ENCODE measurements at regions not wholly inside any gene's neighbourhood (a gene's known extent, or its start where the extent isn't known, plus 50 kb on each side); places are given as distances from the start of the nearest gene placed in this dataset.

GRCh38 chr2:222040333-222040732 is 258.5 kb downstream of the PAX3 start:
- intact Hi-C loops (cut with DNase I): no loop called here
- Histone ChIP-seq H3K27ac (no peak overlapping the region), H3K27me3 (peaks cover 0 to 18% (median 0%) of the 10 kb centered on the region in 4 donors), H3K9me3 (no peaks in the 10 kb centered on the region), H3K36me3 (no peaks in the 10 kb centered on the region), H3K4me3 (no peak overlapping the region), H3K4me1 (peaks cover 0 to 6% (median 0%) of the 10 kb centered on the region in 3 donors)
- DNase-seq: no peak
- TF ChIP-seq CTCF (IDR thresholded peaks at IDR 0.05): no peak
- WGBS, 2 donors: 83% methylated on average over 2 of the region's 2 CpGs

- intact Hi-C loops (cut with DNase I): no loop called here
- Histone ChIP-seq H3K36me3 (no peaks in the 10 kb centered on the region), H3K4me1 (peaks cover 0 to 6% (median 0%) of the 10 kb centered on the region in 3 donors), H3K27ac (no peak overlapping the region), H3K27me3 (peaks cover 0 to 16% (median 0%) of the 10 kb centered on the region in 4 donors), H3K4me3 (no peak overlapping the region), H3K9me3 (no peaks in the 10 kb centered on the region)
- WGBS, 2 donors: 70 to 72% methylated on average over 3 of the region's 3 CpGs
- TF ChIP-seq CTCF (IDR thresholded peaks at IDR 0.05) (no peak), POLR2A (IDR thresholded peaks at IDR 0.05) (no peak)
- no peak for DNase-seq
Measured at GRCh38 chr2:222039821-222040220, 259.0 kb downstream of the PAX3 start.

- Histone ChIP-seq H3K27me3 (peaks cover 0 to 10% (median 0%) of the 10 kb centered on the region in 4 donors), H3K4me3 (no peak overlapping the region), H3K36me3 (no peaks in the 10 kb centered on the region), H3K27ac (no peak overlapping the region), H3K9me3 (no peaks in the 10 kb centered on the region), H3K4me1 (peaks cover 0 to 6% (median 0%) of the 10 kb centered on the region in 3 donors)
- intact Hi-C loops (cut with DNase I): no loop called here
- DNase-seq: no peak
- TF ChIP-seq POLR2A (IDR thresholded peaks at IDR 0.05) (no peak), CTCF (IDR thresholded peaks at IDR 0.05) (peak in 3 of 6 experiments; percentile 20 to 45 (median 24))
- 30 to 34% methylated on average over 4 of the region's 4 CpGs for WGBS, 2 donors
Measured at GRCh38 chr2:222038067-222038802, 260.6 kb downstream of the PAX3 start.

GRCh38 chr2:222037211-222037610 is 261.6 kb downstream of the PAX3 start:
- Histone ChIP-seq H3K27me3 (peaks cover 0 to 10% (median 0%) of the 10 kb centered on the region in 4 donors), H3K4me1 (peaks cover 0 to 6% (median 0%) of the 10 kb centered on the region in 3 donors), H3K27ac (no peak overlapping the region), H3K9me3 (no peaks in the 10 kb centered on the region), H3K36me3 (no peaks in the 10 kb centered on the region), H3K4me3 (no peak overlapping the region)
- intact Hi-C loops (cut with DNase I): no loop called here
- no peak for DNase-seq
- no peak for TF ChIP-seq CTCF (IDR thresholded peaks at IDR 0.05)
- no peak for TF ChIP-seq POLR2A (IDR thresholded peaks at IDR 0.05)
- 68 to 87% methylated on average over 3 of the region's 3 CpGs for WGBS, 2 donors

GRCh38 chr2:222034058-222034457 is 264.7 kb downstream of the PAX3 start:
- no peak for TF ChIP-seq CTCF (IDR thresholded peaks at IDR 0.05)
- TF ChIP-seq POLR2A (IDR thresholded peaks at IDR 0.05): no peak
- H3K27me3 ChIP-seq: peaks cover 0 to 5% (median 0%) of the 10 kb centered on the region in 4 donors
- H3K27ac ChIP-seq: no peak overlapping the region
- no peaks in the 10 kb centered on the region for H3K9me3 ChIP-seq
- intact Hi-C loops (cut with DNase I): no loop called here
- WGBS, 2 donors: 79 to 81% methylated on average over 3 of the region's 3 CpGs
- H3K4me3 ChIP-seq: no peak overlapping the region
- H3K4me1 ChIP-seq: peaks cover 0 to 6% (median 0%) of the 10 kb centered on the region in 3 donors
- no peak for DNase-seq
- no peaks in the 10 kb centered on the region for H3K36me3 ChIP-seq
